ENCODE measurements at regions not wholly inside any gene's neighbourhood (a gene's known extent, or its start where the extent isn't known, plus 50 kb on each side); places are given as distances from the start of the nearest gene placed in this dataset. TPM values are rescaled to one million over a fixed set of nuclear protein-coding genes. Genes with fewer than 3 reads are reported as not detected.
A peak's percentile ranks its signal among the peaks of the same experiment; 100 is the strongest.
"Not testable (repeated sequence)": the region's sequence is repeated elsewhere in the genome, so short reads cannot be mapped to it uniquely, and the experiment has no call there.

- H3K4me2 ChIP-seq (ENCODE audit: low read length); H3K4me3 ChIP-seq (ENCODE audit: low read length); H3K9me3 ChIP-seq (replicated peaks; ENCODE audit: low read length); H3K36me3 ChIP-seq (ENCODE audit: insufficient read depth, low read length); H3K9ac ChIP-seq (ENCODE audit: low read depth, low read length); H3K27me3 ChIP-seq (ENCODE audit: control insufficient read depth, insufficient read depth, low read length): not testable (repeated sequence)
- peaks cover 39% of the 10 kb centered on the region for H3K4me1 ChIP-seq (ENCODE audit: control insufficient read depth, insufficient read depth, low read length)
Observed at GRCh38 chr16:29605593-29606205, 57.3 kb upstream of the SPN start.

- H3K4me3 ChIP-seq (ENCODE audit: low read length); H3K9ac ChIP-seq (ENCODE audit: low read depth, low read length); H3K9me3 ChIP-seq (replicated peaks; ENCODE audit: low read length); H3K4me2 ChIP-seq (ENCODE audit: low read length); H3K36me3 ChIP-seq (ENCODE audit: insufficient read depth, low read length); H3K27me3 ChIP-seq (ENCODE audit: control insufficient read depth, insufficient read depth, low read length): not testable (repeated sequence)
- peaks cover 37% of the 10 kb centered on the region for H3K4me1 ChIP-seq (ENCODE audit: control insufficient read depth, insufficient read depth, low read length)
Observed at GRCh38 chr16:29606669-29607427, 56.2 kb upstream of the SPN start.

- H3K4me3 ChIP-seq (ENCODE audit: low read length); H3K36me3 ChIP-seq (ENCODE audit: insufficient read depth, low read length); H3K9ac ChIP-seq (ENCODE audit: low read depth, low read length); H3K9me3 ChIP-seq (replicated peaks; ENCODE audit: low read length); H3K4me2 ChIP-seq (ENCODE audit: low read length); H3K27me3 ChIP-seq (ENCODE audit: control insufficient read depth, insufficient read depth, low read length): not testable (repeated sequence)
- H3K4me1 ChIP-seq (ENCODE audit: control insufficient read depth, insufficient read depth, low read length) = peaks cover 31% of the 10 kb centered on the region
Observed at GRCh38 chr16:29607428-29607823, 55.6 kb upstream of the SPN start.

GRCh38 chr16:29612381-29613306, 50.4 kb upstream of the SPN start:
- Histone ChIP-seq H3K4me3 (ENCODE audit: low read length) (peak overlapping the region; percentile 84), H3K4me2 (ENCODE audit: low read length) (peak overlapping the region; percentile 97), H3K9ac (ENCODE audit: low read depth, low read length) (peak overlapping the region; percentile 88)
- not testable (repeated sequence) for H3K36me3 ChIP-seq (ENCODE audit: insufficient read depth, low read length); H3K4me1 ChIP-seq (ENCODE audit: control insufficient read depth, insufficient read depth, low read length); H3K9me3 ChIP-seq (replicated peaks; ENCODE audit: low read length); H3K27me3 ChIP-seq (ENCODE audit: control insufficient read depth, insufficient read depth, low read length)

Small RNA genes in the stretch of these regions (small RNA-seq; reads per million reads assigned to genes)
- gene MIR3680-2 = not detected

Measured in skeletal muscle satellite cell (primary cell).